ENCODE measurements at regions not wholly inside any gene's neighbourhood (a gene's known extent, or its start where the extent isn't known, plus 50 kb on each side); places are given as distances from the start of the nearest gene placed in this dataset.

DNA sequence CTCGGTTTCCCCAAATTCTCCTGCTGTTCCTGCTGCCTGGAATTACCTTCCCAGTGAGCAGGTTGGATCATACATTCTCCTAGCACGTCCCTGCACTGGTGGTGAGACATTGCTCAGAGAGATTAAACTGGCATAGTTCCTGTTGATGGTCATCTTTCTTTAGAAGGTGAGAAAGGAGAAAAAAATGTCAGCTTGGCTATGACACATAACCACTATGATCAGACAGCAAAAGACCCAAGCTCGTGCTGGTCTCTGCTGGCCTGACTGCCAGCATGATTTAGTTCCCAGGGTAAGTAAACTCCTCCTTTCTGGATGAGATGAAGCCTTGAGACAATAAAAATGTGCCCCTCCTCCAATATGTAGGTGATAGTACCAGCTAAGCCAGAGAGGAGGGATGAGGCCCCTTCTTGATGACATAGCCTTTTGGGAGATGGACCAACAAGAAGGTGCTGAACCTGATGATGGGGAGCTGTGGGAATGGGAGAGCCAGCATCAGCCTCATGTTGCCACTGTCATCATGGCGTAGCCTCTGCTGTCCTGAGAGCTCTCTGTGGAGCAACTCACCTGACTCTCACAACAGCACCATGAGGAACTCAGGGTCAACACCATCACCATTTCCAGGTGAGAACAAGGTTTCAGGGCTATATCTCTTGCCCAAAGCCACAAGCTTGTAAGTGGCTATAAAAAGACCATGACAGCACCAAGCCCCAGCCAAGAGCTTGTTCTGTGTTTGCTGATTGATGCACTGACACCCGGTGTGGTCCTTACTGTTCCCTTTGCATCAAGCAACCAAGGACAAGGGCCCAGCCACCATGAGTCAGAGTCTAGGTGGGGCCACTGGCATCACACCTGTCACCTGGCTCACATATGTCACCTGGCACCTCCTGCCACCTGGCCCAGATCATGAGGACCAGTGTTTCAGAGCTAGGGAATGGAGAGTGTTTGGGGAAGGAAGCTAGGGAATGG lies 200.0 kb downstream of the MATN1 start:
- TF ChIP-seq, protein P1, sequence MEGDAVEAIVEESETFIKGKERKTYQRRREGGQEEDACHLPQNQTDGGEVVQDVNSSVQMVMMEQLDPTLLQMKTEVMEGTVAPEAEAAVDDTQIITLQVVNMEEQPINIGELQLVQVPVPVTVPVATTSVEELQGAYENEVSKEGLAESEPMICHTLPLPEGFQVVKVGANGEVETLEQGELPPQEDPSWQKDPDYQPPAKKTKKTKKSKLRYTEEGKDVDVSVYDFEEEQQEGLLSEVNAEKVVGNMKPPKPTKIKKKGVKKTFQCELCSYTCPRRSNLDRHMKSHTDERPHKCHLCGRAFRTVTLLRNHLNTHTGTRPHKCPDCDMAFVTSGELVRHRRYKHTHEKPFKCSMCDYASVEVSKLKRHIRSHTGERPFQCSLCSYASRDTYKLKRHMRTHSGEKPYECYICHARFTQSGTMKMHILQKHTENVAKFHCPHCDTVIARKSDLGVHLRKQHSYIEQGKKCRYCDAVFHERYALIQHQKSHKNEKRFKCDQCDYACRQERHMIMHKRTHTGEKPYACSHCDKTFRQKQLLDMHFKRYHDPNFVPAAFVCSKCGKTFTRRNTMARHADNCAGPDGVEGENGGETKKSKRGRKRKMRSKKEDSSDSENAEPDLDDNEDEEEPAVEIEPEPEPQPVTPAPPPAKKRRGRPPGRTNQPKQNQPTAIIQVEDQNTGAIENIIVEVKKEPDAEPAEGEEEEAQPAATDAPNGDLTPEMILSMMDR (conservative IDR thresholded peaks at IDR 0.05; ENCODE audit: low read length) = no peak
- no peak for TF ChIP-seq EZH2phosphoT487 (IDR thresholded peaks at IDR 0.05; ENCODE audit: borderline replicate concordance)
